ENCODE measurements at regions not wholly inside any gene's neighbourhood (a gene's known extent, or its start where the extent isn't known, plus 50 kb on each side); places are given as distances from the start of the nearest gene placed in this dataset.

- H3K4me2 ChIP-seq (ENCODE audit: low read length) = no peak overlapping the region
- H4K20me1 ChIP-seq (ENCODE audit: insufficient read depth, low read length) = no peaks in the 10 kb centered on the region
- TF ChIP-seq EZH2phosphoT487 (IDR thresholded peaks at IDR 0.05; ENCODE audit: low read depth) (no peak), CTCF (IDR thresholded peaks at IDR 0.05; ENCODE audit: low read depth, low read length) (no peak)
- H3K4me3 ChIP-seq (ENCODE audit: low read length) = no peak overlapping the region
- H3K9me3 ChIP-seq (ENCODE audit: insufficient read depth, low read length) = no peaks in the 10 kb centered on the region
- peaks cover 12% of the 10 kb centered on the region for H3K4me1 ChIP-seq (ENCODE audit: low read length)
- H3K27ac ChIP-seq (ENCODE audit: low read length) = no peak overlapping the region
- H2AFZ ChIP-seq (ENCODE audit: low read depth, low read length) = no peak overlapping the region
- H3K79me2 ChIP-seq (ENCODE audit: low read length) = no peaks in the 10 kb centered on the region
- no peaks in the 10 kb centered on the region for H3K36me3 ChIP-seq (replicated peaks; ENCODE audit: low read depth, low read length)
- H3K27me3 ChIP-seq (ENCODE audit: low read depth, low read length) = no peaks in the 10 kb centered on the region
- no peak overlapping the region for H3K9ac ChIP-seq (ENCODE audit: low read length)
Observed at GRCh38 chr6:4295058-4295782, 159.8 kb upstream of the ECI2 start.

GRCh38 chr6:4294636-4295035 lies 159.3 kb upstream of the ECI2 start:
- Histone ChIP-seq H3K27me3 (ENCODE audit: low read depth, low read length) (no peaks in the 10 kb centered on the region), H3K9ac (ENCODE audit: low read length) (no peak overlapping the region), H3K79me2 (ENCODE audit: low read length) (no peaks in the 10 kb centered on the region), H3K4me1 (ENCODE audit: low read length) (peaks cover 12% of the 10 kb centered on the region), H3K9me3 (ENCODE audit: insufficient read depth, low read length) (no peaks in the 10 kb centered on the region), H3K36me3 (replicated peaks; ENCODE audit: low read depth, low read length) (no peaks in the 10 kb centered on the region), H2AFZ (ENCODE audit: low read depth, low read length) (no peak overlapping the region), H3K4me2 (ENCODE audit: low read length) (no peak overlapping the region), H3K4me3 (ENCODE audit: low read length) (no peak overlapping the region), H4K20me1 (ENCODE audit: insufficient read depth, low read length) (no peaks in the 10 kb centered on the region), H3K27ac (ENCODE audit: low read length) (no peak overlapping the region)
- TF ChIP-seq EZH2phosphoT487 (IDR thresholded peaks at IDR 0.05; ENCODE audit: low read depth) = no peak
- TF ChIP-seq CTCF (IDR thresholded peaks at IDR 0.05; ENCODE audit: low read depth, low read length) = no peak

GRCh38 chr6:4291453-4292403 lies 156.4 kb upstream of the ECI2 start:
- Histone ChIP-seq H3K27me3 (ENCODE audit: low read depth, low read length) (no peaks in the 10 kb centered on the region), H4K20me1 (ENCODE audit: insufficient read depth, low read length) (no peaks in the 10 kb centered on the region), H3K4me2 (ENCODE audit: low read length) (no peak overlapping the region), H3K36me3 (replicated peaks; ENCODE audit: low read depth, low read length) (no peaks in the 10 kb centered on the region), H2AFZ (ENCODE audit: low read depth, low read length) (no peak overlapping the region), H3K4me3 (ENCODE audit: low read length) (no peak overlapping the region), H3K4me1 (ENCODE audit: low read length) (peaks cover 13% of the 10 kb centered on the region), H3K27ac (ENCODE audit: low read length) (no peak overlapping the region), H3K9ac (ENCODE audit: low read length) (no peak overlapping the region), H3K9me3 (ENCODE audit: insufficient read depth, low read length) (no peaks in the 10 kb centered on the region), H3K79me2 (ENCODE audit: low read length) (no peaks in the 10 kb centered on the region)
- TF ChIP-seq CTCF (IDR thresholded peaks at IDR 0.05; ENCODE audit: low read depth, low read length) (no peak), EZH2phosphoT487 (IDR thresholded peaks at IDR 0.05; ENCODE audit: low read depth) (no peak)

- Histone ChIP-seq H3K4me3 (ENCODE audit: low read length) (no peak overlapping the region), H3K27me3 (ENCODE audit: low read depth, low read length) (no peaks in the 10 kb centered on the region), H3K4me2 (ENCODE audit: low read length) (no peak overlapping the region), H3K36me3 (replicated peaks; ENCODE audit: low read depth, low read length) (no peaks in the 10 kb centered on the region), H3K27ac (ENCODE audit: low read length) (no peak overlapping the region), H3K9me3 (ENCODE audit: insufficient read depth, low read length) (no peaks in the 10 kb centered on the region), H3K9ac (ENCODE audit: low read length) (no peak overlapping the region), H3K4me1 (ENCODE audit: low read length) (peaks cover 21% of the 10 kb centered on the region), H2AFZ (ENCODE audit: low read depth, low read length) (no peak overlapping the region), H4K20me1 (ENCODE audit: insufficient read depth, low read length) (no peaks in the 10 kb centered on the region), H3K79me2 (ENCODE audit: low read length) (no peaks in the 10 kb centered on the region)
- no peak for TF ChIP-seq EZH2phosphoT487 (IDR thresholded peaks at IDR 0.05; ENCODE audit: low read depth)
Observed at GRCh38 chr6:4289770-4290320, 154.5 kb upstream of the ECI2 start.
